C1 segment of cervical spinal cord (tissue), 14 donors: ENCODE measurements at regions not wholly inside any gene's neighbourhood (a gene's known extent, or its start where the extent isn't known, plus 50 kb on each side); places are given as distances from the start of the nearest gene placed in this dataset.
"Not testable (repeated sequence)": the region's sequence is repeated elsewhere in the genome, so short reads cannot be mapped to it uniquely, and the experiment has no call there.

ENCODE experiments used
- DNase-seq, 14 donors: peaks; one replicate each; lab custom pipeline; 2025; lab: John Stamatoyannopoulos, UW

GRCh38 chr14:58887931-58888330 lies 250.2 kb downstream of the DACT1 start:
- DNase-seq = no peak

- no peak for DNase-seq
These were observed 261.0 kb downstream of the DACT1 start for GRCh38 chr14:58898655-58899316.

- DNase-seq = no peak
These were observed 261.6 kb downstream of the DACT1 start for GRCh38 chr14:58899317-58899713.

GRCh38 chr14:58901826-58902225 lies 264.1 kb downstream of the DACT1 start:
- no peak for DNase-seq

GRCh38 chr14:58904776-58905175 lies 267.0 kb downstream of the DACT1 start:
- DNase-seq = no peak

GRCh38 chr14:58907803-58908202 lies 270.0 kb downstream of the DACT1 start:
- no peak for DNase-seq

GRCh38 chr14:58912287-58912686 lies 274.5 kb downstream of the DACT1 start:
- no peak for DNase-seq

GRCh38 chr14:58912799-58913432 lies 275.2 kb downstream of the DACT1 start:
- no peak for DNase-seq

- DNase-seq = no peak
These were observed 274.1 kb upstream of the DAAM1 start for GRCh38 chr14:58914279-58914855.

GRCh38 chr14:58915646-58916045 lies 272.8 kb upstream of the DAAM1 start:
- no peak for DNase-seq

GRCh38 chr14:58918066-58918738 lies 270.3 kb upstream of the DAAM1 start:
- no peak for DNase-seq

- DNase-seq = no peak
These were observed 269.2 kb upstream of the DAAM1 start for GRCh38 chr14:58919217-58919616.

- DNase-seq = no peak
These were observed 268.2 kb upstream of the DAAM1 start for GRCh38 chr14:58920230-58920629.

GRCh38 chr14:58922201-58922940 lies 266.1 kb upstream of the DAAM1 start:
- DNase-seq = not testable (repeated sequence)

GRCh38 chr14:58923751-58924405 lies 264.6 kb upstream of the DAAM1 start:
- no peak for DNase-seq

GRCh38 chr14:58941629-58942028 lies 246.8 kb upstream of the DAAM1 start:
- DNase-seq = no peak

GRCh38 chr14:58942516-58942915 lies 246.0 kb upstream of the DAAM1 start:
- DNase-seq = no peak

- no peak for DNase-seq
These were observed 244.0 kb upstream of the DAAM1 start for GRCh38 chr14:58944343-58944967.

- DNase-seq = no peak
These were observed 243.5 kb upstream of the DAAM1 start for GRCh38 chr14:58944968-58945356.

GRCh38 chr14:58946431-58946830 lies 242.0 kb upstream of the DAAM1 start:
- no peak for DNase-seq

- no peak for DNase-seq
These were observed 241.3 kb upstream of the DAAM1 start for GRCh38 chr14:58947156-58947555.
